ENCODE measurements at regions not wholly inside any gene's neighbourhood (a gene's known extent, or its start where the extent isn't known, plus 50 kb on each side); places are given as distances from the start of the nearest gene placed in this dataset.

GRCh38 chr16:24477492-24477891 is 61.9 kb upstream of the RBBP6 start:
- no peak for DNase-seq (ENCODE audit: low read depth)
- ChIA-PET CTCF (no interaction called here), POLR2A (no interaction called here)
- H3K36me3 ChIP-seq (ENCODE audit: control insufficient read depth, insufficient read depth, low read length) = no peaks in the 10 kb centered on the region
- TF ChIP-seq CTCF (IDR thresholded peaks at IDR 0.05; ENCODE audit: insufficient read depth, low read depth, low read length) = no peak
- H3K27me3 ChIP-seq (ENCODE audit: control insufficient read depth, insufficient read depth, low read length) = no peaks in the 10 kb centered on the region
- H3K4me3 ChIP-seq (ENCODE audit: low read depth, low read length) = no peak overlapping the region

- Histone ChIP-seq H3K4me3 (ENCODE audit: low read depth, low read length) (no peak overlapping the region), H3K27me3 (ENCODE audit: control insufficient read depth, insufficient read depth, low read length) (no peaks in the 10 kb centered on the region), H3K36me3 (ENCODE audit: control insufficient read depth, insufficient read depth, low read length) (no peaks in the 10 kb centered on the region)
- ChIA-PET POLR2A (no interaction called here), CTCF (no interaction called here)
- DNase-seq (ENCODE audit: low read depth) = no peak
- no peak for TF ChIP-seq CTCF (IDR thresholded peaks at IDR 0.05; ENCODE audit: insufficient read depth, low read depth, low read length)
These were observed 61.0 kb upstream of the RBBP6 start for GRCh38 chr16:24478401-24478800.

- POLR2A ChIA-PET = no interaction called here
- CTCF ChIA-PET = interaction anchor here (1.5 kb wide), 1 partner anchor 16 kb away, joined by 5 read pairs; no protein-coding TSS in a partner anchor
These were observed 56.6 kb upstream of the RBBP6 start for GRCh38 chr16:24482681-24483202.

GRCh38 chr16:24488045-24488444 is 51.3 kb upstream of the RBBP6 start:
- DNase-seq (ENCODE audit: low read depth) = no peak
- H3K36me3 ChIP-seq (ENCODE audit: control insufficient read depth, insufficient read depth, low read length) = no peaks in the 10 kb centered on the region
- TF ChIP-seq CTCF (IDR thresholded peaks at IDR 0.05; ENCODE audit: insufficient read depth, low read depth, low read length) = no peak
- POLR2A ChIA-PET = no interaction called here
- CTCF ChIA-PET = no interaction called here
- no peaks in the 10 kb centered on the region for H3K27me3 ChIP-seq (ENCODE audit: control insufficient read depth, insufficient read depth, low read length)
- H3K4me3 ChIP-seq (ENCODE audit: low read depth, low read length) = no peak overlapping the region

More at GRCh38 chr16:24482681-24483202, 56.6 kb upstream of the RBBP6 start:
- Histone ChIP-seq H3K36me3 (ENCODE audit: control insufficient read depth, insufficient read depth, low read length) (no peaks in the 10 kb centered on the region), H3K27me3 (ENCODE audit: control insufficient read depth, insufficient read depth, low read length) (no peaks in the 10 kb centered on the region), H3K4me3 (ENCODE audit: low read depth, low read length) (no peak overlapping the region)
- DNase-seq (ENCODE audit: low read depth) = no peak
- no peak for TF ChIP-seq CTCF (IDR thresholded peaks at IDR 0.05; ENCODE audit: insufficient read depth, low read depth, low read length)

Data from BJ (cell line).